K562 (cell line): ENCODE measurements at regions not wholly inside any gene's neighbourhood (a gene's known extent, or its start where the extent isn't known, plus 50 kb on each side); places are given as distances from the start of the nearest gene placed in this dataset.

Experiments used
- ATAC-seq: fragments of 200-7000 bp; cut with Tn5 transposase; 3 replicates; pipeline ENCODE4 v1.9.1; 2020; ENCODE audit warnings: moderate library complexity
- BruUV-seq: library from RNA; stranded (reverse); fragments of 400-500 nt; replicated peaks from 2 replicates; lab custom pipeline; 2021; lab: Mats Ljungman, UMichigan
- CTCF ChIA-PET: fragments of 300-600 bp; formaldehyde crosslinking; extraction: SDS; loops from one replicate; lab custom pipeline; 2021; ENCODE audit warnings: low intra/inter-chr PET ratio; lab: Yijun Ruan, JAX
- POLR2A ChIA-PET: fragments of 300-600, 350-650 bp; sonication (Branson Sonifier 250); formaldehyde crosslinking; extraction: SDS; loops from one replicate; lab custom pipeline; 2021; ENCODE audit warnings: antibody characterized with exemption, inconsistent platforms; lab: Yijun Ruan, JAX
- DNase-seq, 4 experiments: peaks; one replicate each; pipeline versions ENCODE4 v3.0.0 to v3.0.0-alpha.2; 2011 to 2018; ENCODE audit warnings: low spot score in 3 of 4, mixed read lengths in 3 of 4; ENCODE audit errors: extremely low read depth in 1 of 4
- FAIRE-seq: peaks from 2 replicates; lab custom pipeline; 2011; peaks lifted over from hg19 to GRCh38; lab: Jason Lieb, UNC
- H2AFZ ChIP-seq: 2 replicates; pipeline ENCODE4 v1.6.0; 2011; ENCODE audit warnings: low read depth, low read length, control low read depth, inconsistent platforms
- H3K27ac ChIP-seq: fragments of 200-600 bp; 3 replicates; pipeline ENCODE4 v1.8.0; 2011; ENCODE audit warnings: low read depth, mild to moderate bottlenecking, control low read depth, inconsistent platforms, low read length, moderate library complexity, mixed read lengths; ENCODE audit errors: extremely low read depth
- H3K27me3 ChIP-seq, 2 experiments: fragments of 300-600 bp in 1 of 2; 2 replicates in 1 of 2; 3 replicates in 1 of 2; pipeline versions ENCODE4 v1.6.0 to v1.8.0; 2011; ENCODE audit warnings: inconsistent platforms in 2 of 2, low read length in 2 of 2, mild to moderate bottlenecking in 1 of 2, mixed read lengths in 1 of 2, moderate library complexity in 1 of 2; ENCODE audit not compliant: control insufficient read depth in 2 of 2, insufficient read depth in 2 of 2
- H3K36me3 ChIP-seq: fragments of 300-600 bp; 3 replicates; pipeline ENCODE4 v1.8.0; 2011; ENCODE audit warnings: mild to moderate bottlenecking, low read length, inconsistent platforms; ENCODE audit not compliant: control insufficient read depth, insufficient read depth
- H3K4me1 ChIP-seq, 2 experiments: fragments of 200-600 bp in 1 of 2; replicated peaks in 1 of 2; 2 replicates in 1 of 2; 3 replicates in 1 of 2; pipeline versions ENCODE4 v1.5.1 to v1.8.0; 2011; ENCODE audit warnings: inconsistent platforms in 2 of 2, low read length in 2 of 2, mild to moderate bottlenecking in 1 of 2, mixed read lengths in 1 of 2, moderate library complexity in 1 of 2; ENCODE audit not compliant: control insufficient read depth in 2 of 2, insufficient read depth in 2 of 2
- H3K4me2 ChIP-seq: 2 replicates; pipeline ENCODE4 v1.6.1; 2011; ENCODE audit warnings: low read length, control low read depth, inconsistent platforms, mixed read lengths; ENCODE audit not compliant: insufficient read depth
- H3K4me3 ChIP-seq: fragments of 200-600 bp; sonication (generic), shearing (Covaris generic); 2 replicates; pipeline ENCODE4 v1.5.1; 2016; ENCODE audit warnings: control low read depth, inconsistent platforms
- H3K79me2 ChIP-seq: fragments of 200-600 bp; 3 replicates; pipeline ENCODE4 v1.8.0; 2011; ENCODE audit warnings: low read length, inconsistent platforms; ENCODE audit not compliant: control insufficient read depth, insufficient read depth
- H3K9ac ChIP-seq, 2 experiments: 2 replicates each; pipeline versions ENCODE4 v1.6.0 to v1.6.1; 2011; ENCODE audit warnings: low read depth in 2 of 2, low read length in 2 of 2, control low read depth in 1 of 2, inconsistent platforms in 1 of 2, mild to moderate bottlenecking in 1 of 2, mixed read lengths in 1 of 2; ENCODE audit not compliant: insufficient read depth in 1 of 2
- H3K9me1 ChIP-seq: one replicate; pipeline ENCODE4 v1.6.0; 2011; ENCODE audit warnings: inconsistent platforms, mild to moderate bottlenecking, low read length, moderate library complexity; ENCODE audit not compliant: control insufficient read depth, insufficient read depth
- H3K9me3 ChIP-seq: replicated peaks from 2 replicates; pipeline ENCODE4 v1.5.1; 2011; ENCODE audit warnings: low read depth, low read length, inconsistent platforms; ENCODE audit not compliant: control insufficient read depth, insufficient read depth
- H4K20me1 ChIP-seq: replicated peaks from 2 replicates; pipeline ENCODE4 v1.6.1; 2011; ENCODE audit warnings: low read length, inconsistent platforms, mixed read lengths; ENCODE audit not compliant: control insufficient read depth, insufficient read depth
- CREM ChIP-seq: IDR thresholded peaks from 2 replicates; pipeline ENCODE4 v1.6.1; 2014; ENCODE audit warnings: antibody characterized with exemption, low read depth
- E4F1 ChIP-seq: fragments of 250-450 bp; sonication (Bioruptor Pico); IDR thresholded peaks from 2 replicates; pipeline ENCODE4 v1.5.0; 2021; ENCODE audit warnings: mild to moderate bottlenecking, borderline replicate concordance
- EGR1 ChIP-seq: fragments of 450-650 bp; conservative IDR thresholded peaks from 2 replicates; pipeline ENCODE4 v1.6.1; 2017; ENCODE audit warnings: mild to moderate bottlenecking
- SMARCB1 ChIP-seq: IDR thresholded peaks from 2 replicates; pipeline ENCODE4 v1.6.1; 2011; ENCODE audit warnings: improper control_type of control experiment, low read depth; ENCODE audit not compliant: insufficient read length
- SNAPC5 ChIP-seq: fragments of 250-450 bp; sonication (Bioruptor Pico); IDR thresholded peaks from 2 replicates; pipeline ENCODE4 v1.8.0; 2021; ENCODE audit warnings: moderate library complexity, mild to moderate bottlenecking, inconsistent platforms
- ZNF407 ChIP-seq: fragments of 450-650 bp; IDR thresholded peaks from 2 replicates; pipeline ENCODE4 v1.6.1; 2016; ENCODE audit warnings: low read depth
- WGBS: fragments of 100-300 bp; shearing (Covaris generic); methylation state at CpG from one replicate; pipeline ENCODE4 v1.1.6; 2016; ENCODE audit warnings: low coverage, mixed read lengths; ENCODE audit not compliant: insufficient coverage; ENCODE audit errors: missing lambda C conversion rate; 5-methylcytosine and 5-hydroxymethylcytosine counted together
- in situ Hi-C: fragments of 300-500 bp; cut with MboI; formaldehyde crosslinking; loops from 4 replicates; pipeline ENCODE4 v1.15.0; 2018; ENCODE audit warnings: inconsistent platforms, mixed read lengths
- intact Hi-C: fragments of 100-400 bp; cut with micrococcal nuclease; formaldehyde crosslinking; loops from 2 replicates; pipeline ENCODE4 v1.14.2; 2022

- ATAC-seq (no peak), FAIRE-seq (no peak)
- H3K27me3 ChIP-seq, result peaks cover 2 to 26% of the 10 kb centered on the region in 2 experiments; a peak in 3 of 5 replicates
Observed at GRCh38 chr20:58087562-58087858, 140.9 kb downstream of the ANKRD60 start.

More at GRCh38 chr20:58087562-58087858, 140.9 kb downstream of the ANKRD60 start:
- H3K9me3 ChIP-seq, result no peaks in the 10 kb centered on the region
- in situ Hi-C loops, result no loop called here
- H3K4me2 ChIP-seq, result no peak overlapping the region
- no peak overlapping the region for H2AFZ ChIP-seq
- H3K27ac ChIP-seq, result no peak overlapping the region
- intact Hi-C loops, result loop anchor here (1.0 to 5.0 kb wide), 2 partner anchors 95 to 433 kb away; no protein-coding TSS in a partner anchor
- BruUV-seq, result no TSS peak
- no peak overlapping the region for H3K4me3 ChIP-seq
- H3K79me2 ChIP-seq, result no peaks in the 10 kb centered on the region
- H3K4me1 ChIP-seq, result no peaks in the 10 kb centered on the region
- TF ChIP-seq SNAPC5 (CRISPR knock-in tag) (no peak), ZNF407 (no peak), EGR1 (no peak), SMARCB1 (no peak), E4F1 (CRISPR knock-in tag) (no peak), CREM (no peak)
- no peaks in the 10 kb centered on the region; the same call in 1 of the 2 replicates for H4K20me1 ChIP-seq
- no peaks in the 10 kb centered on the region for H3K36me3 ChIP-seq
- CTCF ChIA-PET, result interaction anchor here (1.0 kb wide), 1 partner anchor 434 kb away, joined by 3 read pairs; no protein-coding TSS in a partner anchor
- POLR2A ChIA-PET, result interaction anchor here (0.6 to 1.0 kb wide), 2 partner anchors 13 to 742 kb away, joined by 3 read pairs; no protein-coding TSS in a partner anchor
- DNase-seq, result no peak
- no peaks in the 10 kb centered on the region for H3K9me1 ChIP-seq
- H3K9ac ChIP-seq, result no peak overlapping the region
- WGBS, result 0% methylated on average over 4 of the region's 4 CpGs
